Thyroid gland (tissue), 4 donors: ENCODE measurements at regions not wholly inside any gene's neighbourhood (a gene's known extent, or its start where the extent isn't known, plus 50 kb on each side); places are given as distances from the start of the nearest gene placed in this dataset.

Experiments
- DNase-seq, 2 donors: peaks; one replicate each; pipeline ENCODE4 v3.0.0-alpha.2; 2019
- H3K27ac ChIP-seq, 3 donors: fragments of 200-600 bp; sonication (generic); 1 replicate in 2 of 3; 2 replicates in 1 of 3; pipeline ENCODE4 v1.5.1; 2016 to 2019; ENCODE audit warnings: mild to moderate bottlenecking in 1 of 3, moderate library complexity in 1 of 3
- H3K27me3 ChIP-seq: fragments of 200-600 bp; sonication (generic); one replicate; pipeline ENCODE4 v1.5.1; 2019
- H3K36me3 ChIP-seq, 2 donors: fragments of 200-600 bp; sonication (generic); one replicate each; pipeline ENCODE4 v1.5.1; 2016 to 2019
- H3K4me1 ChIP-seq, 2 donors: fragments of 200-600 bp; sonication (generic); one replicate each; pipeline ENCODE4 v1.5.1; 2017 to 2019
- H3K4me3 ChIP-seq, 3 donors: fragments of 200-600 bp; sonication (generic); replicated peaks in 1 of 3; 1 replicate in 2 of 3; 2 replicates in 1 of 3; pipeline ENCODE4 v1.5.1; 2016; ENCODE audit warnings: mild to moderate bottlenecking in 1 of 3
- H3K9me3 ChIP-seq: fragments of 200-600 bp; sonication (generic); one replicate; pipeline ENCODE4 v1.5.1; 2017
- POLR2A ChIP-seq, 2 donors: fragments of 450-650 bp; IDR thresholded peaks; one replicate each; pipeline ENCODE4 v1.6.1; 2017; ENCODE audit warnings: antibody characterized with exemption in 2 of 2, mild to moderate bottlenecking in 2 of 2, moderate library complexity in 1 of 2
- WGBS, 2 donors: methylation state at CpG; one replicate each; pipeline ENCODE4 v1.1.5; 2017; 5-methylcytosine and 5-hydroxymethylcytosine counted together
- intact Hi-C: fragments of 100-400 bp; cut with DNase I; formaldehyde crosslinking; loops from one replicate; pipeline ENCODE4 v1.15.1; 2023
- TF ChIP-seq, protein P1 (sequence below), 6 experiments: fragments of 200-600 bp in 3 of 6; fragments of 450-650 bp in 3 of 6; sonication (generic) in 3 of 6; IDR thresholded peaks; one replicate each; pipeline ENCODE4 v1.5.1; 2016 to 2019; ENCODE audit warnings: antibody characterized with exemption in 6 of 6, mild to moderate bottlenecking in 2 of 6, inconsistent platforms in 1 of 6, moderate library complexity in 1 of 6

DNA sequence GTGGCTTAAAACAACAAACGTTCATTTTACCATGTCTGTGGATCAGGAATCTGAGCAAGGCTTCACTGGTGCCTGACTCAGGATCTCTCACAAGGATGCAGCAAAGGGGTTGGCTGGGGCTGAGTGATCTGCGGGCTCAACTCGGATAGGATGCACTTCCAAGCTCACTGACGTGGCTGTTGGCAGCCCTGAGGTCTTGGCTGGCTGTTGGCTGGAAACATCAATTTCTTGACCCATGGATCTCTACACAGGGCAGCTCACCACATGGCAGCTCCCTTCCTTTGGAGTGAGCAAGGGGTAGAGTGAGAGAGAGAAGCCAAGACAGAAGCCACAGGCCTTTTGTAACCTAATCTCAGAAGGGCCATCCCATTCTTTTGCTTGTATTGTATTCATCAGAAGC is 202.1 kb downstream of the NXNL2 start:
- Histone ChIP-seq H3K4me3 (no peak overlapping the region), H3K27me3 (no peaks in the 10 kb centered on the region), H3K36me3 (no peaks in the 10 kb centered on the region), H3K9me3 (no peaks in the 10 kb centered on the region), H3K27ac (peak overlapping the region in 1 of 3 donors; percentile 56), H3K4me1 (peaks cover 20 to 42% of the 10 kb centered on the region in 2 donors)
- DNase-seq = no peak
- WGBS, 2 donors = 93 to 96% methylated on average over 4 of the region's 4 CpGs
- TF ChIP-seq POLR2A (IDR thresholded peaks at IDR 0.05) = no peak
- TF ChIP-seq, protein P1, sequence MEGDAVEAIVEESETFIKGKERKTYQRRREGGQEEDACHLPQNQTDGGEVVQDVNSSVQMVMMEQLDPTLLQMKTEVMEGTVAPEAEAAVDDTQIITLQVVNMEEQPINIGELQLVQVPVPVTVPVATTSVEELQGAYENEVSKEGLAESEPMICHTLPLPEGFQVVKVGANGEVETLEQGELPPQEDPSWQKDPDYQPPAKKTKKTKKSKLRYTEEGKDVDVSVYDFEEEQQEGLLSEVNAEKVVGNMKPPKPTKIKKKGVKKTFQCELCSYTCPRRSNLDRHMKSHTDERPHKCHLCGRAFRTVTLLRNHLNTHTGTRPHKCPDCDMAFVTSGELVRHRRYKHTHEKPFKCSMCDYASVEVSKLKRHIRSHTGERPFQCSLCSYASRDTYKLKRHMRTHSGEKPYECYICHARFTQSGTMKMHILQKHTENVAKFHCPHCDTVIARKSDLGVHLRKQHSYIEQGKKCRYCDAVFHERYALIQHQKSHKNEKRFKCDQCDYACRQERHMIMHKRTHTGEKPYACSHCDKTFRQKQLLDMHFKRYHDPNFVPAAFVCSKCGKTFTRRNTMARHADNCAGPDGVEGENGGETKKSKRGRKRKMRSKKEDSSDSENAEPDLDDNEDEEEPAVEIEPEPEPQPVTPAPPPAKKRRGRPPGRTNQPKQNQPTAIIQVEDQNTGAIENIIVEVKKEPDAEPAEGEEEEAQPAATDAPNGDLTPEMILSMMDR (IDR thresholded peaks at IDR 0.05) = no peak
- intact Hi-C loops = no loop called here

DNA sequence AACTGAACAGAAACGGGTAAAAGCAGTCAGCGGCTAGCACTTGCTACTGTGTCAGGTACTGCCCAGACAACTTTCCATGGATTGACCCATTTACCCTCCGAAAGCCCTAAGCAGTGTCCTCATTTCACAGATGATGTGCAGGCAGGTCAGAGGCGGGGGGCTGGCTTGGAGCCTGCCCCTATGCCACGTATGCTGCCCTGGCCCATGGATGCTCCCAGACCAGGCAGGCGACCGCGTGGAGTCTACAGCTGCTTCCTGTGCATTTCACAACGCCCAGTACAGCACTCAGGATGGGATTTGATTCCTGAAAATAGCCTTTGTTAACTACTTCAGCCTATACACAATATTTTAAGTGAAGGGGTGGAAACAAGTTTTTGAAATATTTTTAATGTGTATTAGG is 202.9 kb downstream of the NXNL2 start:
- no peak for DNase-seq

DNA sequence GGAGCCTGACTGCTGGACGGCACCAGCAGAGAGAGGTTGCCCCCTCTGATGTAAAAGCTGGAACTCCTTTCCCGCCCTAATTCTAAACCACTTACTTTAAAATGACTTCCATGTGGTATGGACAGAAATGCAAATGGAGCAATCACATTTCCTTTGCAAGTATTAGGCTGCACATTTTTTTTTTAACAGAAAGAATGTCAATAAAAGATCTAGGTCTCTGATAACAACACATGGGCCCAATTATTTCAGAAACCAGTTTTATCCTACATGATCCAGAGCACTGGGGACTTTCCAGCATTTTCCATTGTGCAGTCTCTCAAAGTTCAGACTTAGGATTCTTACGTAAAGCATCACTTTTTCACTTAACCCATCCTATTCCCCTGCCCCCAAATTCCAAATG is 203.7 kb downstream of the NXNL2 start:
- TF ChIP-seq, protein P1 (IDR thresholded peaks at IDR 0.05) = no peak
- 83% methylated on average over 3 of the region's 3 CpGs for WGBS, 2 donors
- intact Hi-C loops = no loop called here
- no peaks in the 10 kb centered on the region for H3K9me3 ChIP-seq
- H3K27me3 ChIP-seq = no peaks in the 10 kb centered on the region
- no peaks in the 10 kb centered on the region for H3K36me3 ChIP-seq
- H3K4me1 ChIP-seq = peaks cover 23 to 42% of the 10 kb centered on the region in 2 donors
- H3K27ac ChIP-seq = peak overlapping the region in 2 of 3 donors; percentile 14 to 19
- no peak overlapping the region for H3K4me3 ChIP-seq
- no peak for DNase-seq

More for the DNA sequence above, 202.9 kb downstream of the NXNL2 start:
- no peaks in the 10 kb centered on the region for H3K27me3 ChIP-seq
- peaks cover 20 to 42% of the 10 kb centered on the region in 2 donors for H3K4me1 ChIP-seq
- no peak overlapping the region for H3K4me3 ChIP-seq
- H3K27ac ChIP-seq = no peak overlapping the region
- H3K9me3 ChIP-seq = no peaks in the 10 kb centered on the region
- intact Hi-C loops = no loop called here
- TF ChIP-seq, protein P1 (IDR thresholded peaks at IDR 0.05) = no peak
- TF ChIP-seq POLR2A (IDR thresholded peaks at IDR 0.05) = no peak
- WGBS, 2 donors = 76 to 81% methylated on average over 8 to 9 of the region's 9 CpGs
- H3K36me3 ChIP-seq = no peaks in the 10 kb centered on the region

DNA sequence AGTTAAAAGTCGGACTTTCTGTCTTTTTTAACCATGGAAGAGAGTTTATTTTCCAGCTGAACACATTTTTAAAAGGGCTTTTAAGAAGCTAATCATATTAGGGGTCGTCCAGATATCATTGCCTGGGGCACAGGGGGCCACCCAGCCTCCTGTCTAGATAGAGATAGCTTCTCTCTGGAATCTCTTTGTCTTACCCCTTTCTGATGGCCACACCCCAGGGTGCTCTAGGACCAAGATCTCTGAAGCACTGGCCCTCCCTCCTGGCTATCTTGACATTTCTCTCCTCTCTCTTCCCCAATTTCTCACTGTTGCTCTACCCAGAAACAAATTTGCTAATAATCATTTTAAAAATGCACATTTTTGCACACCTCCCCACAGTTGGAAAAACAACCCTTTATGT is 204.4 kb downstream of the NXNL2 start:
- no peak overlapping the region for H3K4me3 ChIP-seq
- intact Hi-C loops = no loop called here
- H3K9me3 ChIP-seq = no peaks in the 10 kb centered on the region
- no peak for TF ChIP-seq POLR2A (IDR thresholded peaks at IDR 0.05)
- TF ChIP-seq, protein P1 (IDR thresholded peaks at IDR 0.05) = no peak
- H3K36me3 ChIP-seq = no peaks in the 10 kb centered on the region
- H3K27ac ChIP-seq = peak overlapping the region in 1 of 3 donors; percentile 19
- no peak for DNase-seq
- peaks cover 23 to 38% of the 10 kb centered on the region in 2 donors for H3K4me1 ChIP-seq
- H3K27me3 ChIP-seq = no peaks in the 10 kb centered on the region
- 35 to 41% methylated on average over 2 of the region's 2 CpGs for WGBS, 2 donors

DNA sequence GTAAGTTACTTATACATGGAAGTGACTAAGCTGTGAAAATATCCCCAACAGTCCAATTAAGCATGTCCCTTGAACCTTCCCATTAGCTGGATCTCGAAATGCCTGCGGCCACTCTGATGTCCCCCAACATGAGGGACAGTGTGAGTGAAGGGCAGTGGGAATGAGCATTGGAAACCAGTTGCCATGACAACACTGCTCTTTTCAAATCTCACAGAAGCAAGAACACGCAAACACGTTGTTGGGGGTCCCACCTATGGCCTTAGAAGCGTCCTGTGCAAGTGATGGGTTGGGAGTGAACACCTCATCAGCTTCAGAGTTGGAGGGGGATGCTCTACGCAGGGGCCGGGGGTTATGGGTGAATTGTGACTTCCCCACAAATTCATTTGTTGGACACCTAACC is 205.9 kb downstream of the NXNL2 start:
- H3K9me3 ChIP-seq = no peaks in the 10 kb centered on the region
- TF ChIP-seq, protein P1 (IDR thresholded peaks at IDR 0.05) = no peak
- TF ChIP-seq POLR2A (IDR thresholded peaks at IDR 0.05) = no peak
- intact Hi-C loops = no loop called here
- no peaks in the 10 kb centered on the region for H3K36me3 ChIP-seq
- no peak for DNase-seq
- 91 to 99% methylated on average over 7 of the region's 7 CpGs for WGBS, 2 donors
- H3K27ac ChIP-seq = no peak overlapping the region
- no peak overlapping the region for H3K4me3 ChIP-seq
- H3K27me3 ChIP-seq = no peaks in the 10 kb centered on the region
- peaks cover 23 to 42% of the 10 kb centered on the region in 2 donors for H3K4me1 ChIP-seq
